ENCODE measurements at regions not wholly inside any gene's neighbourhood (a gene's known extent, or its start where the extent isn't known, plus 50 kb on each side); places are given as distances from the start of the nearest gene placed in this dataset.

- no CpG with 5 or more reads among the region's 13 CpGs for WGBS (ENCODE audit: extremely low coverage, insufficient coverage, insufficient read length)
- DNase-seq = no peak
- no peak overlapping the region for H4K8ac ChIP-seq (ENCODE audit: low read depth, low read length)
- H3K79me2 ChIP-seq (ENCODE audit: control insufficient read depth, insufficient read depth, low read length, poor library complexity) = no peaks in the 10 kb centered on the region
- H3K27me3 ChIP-seq (ENCODE audit: insufficient read depth, low read length) = no peaks in the 10 kb centered on the region
- no peak overlapping the region for H3K14ac ChIP-seq (ENCODE audit: low read length)
- H2BK120ac ChIP-seq (ENCODE audit: insufficient read depth, low read length, poor library complexity) = no peak overlapping the region
- H3K36me3 ChIP-seq (ENCODE audit: control insufficient read depth in 1 of 2, insufficient read depth in 2 of 2, low read length in 2 of 2) = no peaks in the 10 kb centered on the region
- H2AFZ ChIP-seq (ENCODE audit: insufficient read depth, low read length, poor library complexity) = no peak overlapping the region
- no peak overlapping the region for H2BK5ac ChIP-seq (ENCODE audit: low read depth, low read length, poor library complexity)
- H2BK12ac ChIP-seq (ENCODE audit: low read length) = no peak overlapping the region
- H2AK5ac ChIP-seq (ENCODE audit: low read length) = no peak overlapping the region
- peaks cover 2 to 6% of the 10 kb centered on the region in 2 experiments for H3K4me1 ChIP-seq (ENCODE audit: control insufficient read depth in 1 of 2, insufficient read depth in 2 of 2, low read length in 2 of 2)
- H3K18ac ChIP-seq (ENCODE audit: low read length) = no peak overlapping the region
- no peak overlapping the region for H3K4me2 ChIP-seq (ENCODE audit: low read length)
- no peak overlapping the region for H4K91ac ChIP-seq (ENCODE audit: low read depth, low read length)
- no peaks in the 10 kb centered on the region for H3K79me1 ChIP-seq (ENCODE audit: low read length)
- H3K27ac ChIP-seq (ENCODE audit: low read depth, low read length) = no peak overlapping the region
- no peak overlapping the region for H4K12ac ChIP-seq (ENCODE audit: low read depth, low read length)
- no peak overlapping the region for H3K4ac ChIP-seq (ENCODE audit: low read depth, low read length)
- H3K9ac ChIP-seq (ENCODE audit: low read length) = no peak overlapping the region
- H3K23ac ChIP-seq (ENCODE audit: low read length) = no peak overlapping the region
- no peak overlapping the region for H3K4me3 ChIP-seq (ENCODE audit: low read depth, low read length)
- peaks cover 3% of the 10 kb centered on the region for H3K9me3 ChIP-seq (ENCODE audit: insufficient read depth, low read depth, low read length)
These were observed 184.0 kb downstream of the BMP7 start for GRCh38 chr20:57082357-57082945.

GRCh38 chr20:57083072-57083471 lies 183.4 kb downstream of the BMP7 start:
- Histone ChIP-seq H2AK5ac (ENCODE audit: low read length) (no peak overlapping the region), H2AFZ (ENCODE audit: insufficient read depth, low read length, poor library complexity) (no peak overlapping the region), H3K27ac (ENCODE audit: low read depth, low read length) (no peak overlapping the region), H3K79me2 (ENCODE audit: control insufficient read depth, insufficient read depth, low read length, poor library complexity) (no peaks in the 10 kb centered on the region), H4K12ac (ENCODE audit: low read depth, low read length) (no peak overlapping the region), H3K9ac (ENCODE audit: low read length) (no peak overlapping the region), H3K36me3 (ENCODE audit: control insufficient read depth in 1 of 2, insufficient read depth in 2 of 2, low read length in 2 of 2) (no peaks in the 10 kb centered on the region), H4K91ac (ENCODE audit: low read depth, low read length) (no peak overlapping the region), H3K18ac (ENCODE audit: low read length) (no peak overlapping the region), H3K4me1 (ENCODE audit: control insufficient read depth in 1 of 2, insufficient read depth in 2 of 2, low read length in 2 of 2) (peaks cover 2 to 6% of the 10 kb centered on the region in 2 experiments), H3K79me1 (ENCODE audit: low read length) (no peaks in the 10 kb centered on the region), H3K4me2 (ENCODE audit: low read length) (no peak overlapping the region), H2BK12ac (ENCODE audit: low read length) (no peak overlapping the region), H3K27me3 (ENCODE audit: insufficient read depth, low read length) (no peaks in the 10 kb centered on the region), H2BK5ac (ENCODE audit: low read depth, low read length, poor library complexity) (no peak overlapping the region), H3K23ac (ENCODE audit: low read length) (no peak overlapping the region), H2BK120ac (ENCODE audit: insufficient read depth, low read length, poor library complexity) (no peak overlapping the region), H3K4me3 (ENCODE audit: low read depth, low read length) (no peak overlapping the region), H4K8ac (ENCODE audit: low read depth, low read length) (no peak overlapping the region), H3K4ac (ENCODE audit: low read depth, low read length) (no peak overlapping the region), H3K9me3 (ENCODE audit: insufficient read depth, low read depth, low read length) (peaks cover 3% of the 10 kb centered on the region), H3K14ac (ENCODE audit: low read length) (no peak overlapping the region)
- WGBS (ENCODE audit: extremely low coverage, insufficient coverage, insufficient read length) = no CpG with 5 or more reads among the region's 9 CpGs
- no peak for DNase-seq

DNA sequence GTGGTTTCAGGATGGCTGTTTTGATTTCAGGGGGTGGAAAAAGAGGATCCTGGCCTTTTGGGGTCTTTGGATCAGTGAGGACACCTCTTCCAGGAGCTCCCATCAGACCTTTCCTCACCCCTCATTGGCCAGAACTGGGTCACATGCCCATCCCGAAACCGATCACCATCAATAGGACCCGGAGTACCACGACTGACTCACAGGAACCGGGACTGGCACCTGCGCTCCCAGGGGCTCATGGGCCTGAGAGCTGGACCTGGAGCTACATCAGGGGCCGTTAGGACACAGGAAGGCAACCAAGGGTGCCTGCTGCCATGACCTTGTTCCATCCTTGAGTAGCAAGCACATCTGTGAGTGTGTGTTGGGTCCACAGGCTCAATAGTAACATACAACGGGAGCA lies 180.4 kb downstream of the BMP7 start:
- H4K8ac ChIP-seq (ENCODE audit: low read depth, low read length) = no peak overlapping the region
- H3K4me3 ChIP-seq (ENCODE audit: low read depth, low read length) = no peak overlapping the region
- H3K27ac ChIP-seq (ENCODE audit: low read depth, low read length) = no peak overlapping the region
- no peak overlapping the region for H2BK120ac ChIP-seq (ENCODE audit: insufficient read depth, low read length, poor library complexity)
- no peak overlapping the region for H4K12ac ChIP-seq (ENCODE audit: low read depth, low read length)
- H3K27me3 ChIP-seq (ENCODE audit: insufficient read depth, low read length) = no peaks in the 10 kb centered on the region
- DNase-seq = no peak
- H3K36me3 ChIP-seq (ENCODE audit: control insufficient read depth in 1 of 2, insufficient read depth in 2 of 2, low read length in 2 of 2) = no peaks in the 10 kb centered on the region
- H3K9me3 ChIP-seq (ENCODE audit: insufficient read depth, low read depth, low read length) = peaks cover 5% of the 10 kb centered on the region
- no peak overlapping the region for H3K18ac ChIP-seq (ENCODE audit: low read length)
- no peaks in the 10 kb centered on the region for H3K4me1 ChIP-seq (ENCODE audit: control insufficient read depth in 1 of 2, insufficient read depth in 2 of 2, low read length in 2 of 2)
- no peak overlapping the region for H2AFZ ChIP-seq (ENCODE audit: insufficient read depth, low read length, poor library complexity)
- H3K14ac ChIP-seq (ENCODE audit: low read length) = no peak overlapping the region
- H2BK12ac ChIP-seq (ENCODE audit: low read length) = no peak overlapping the region
- H3K79me2 ChIP-seq (ENCODE audit: control insufficient read depth, insufficient read depth, low read length, poor library complexity) = no peaks in the 10 kb centered on the region
- no CpG with 5 or more reads among the region's 8 CpGs for WGBS (ENCODE audit: extremely low coverage, insufficient coverage, insufficient read length)
- H2BK5ac ChIP-seq (ENCODE audit: low read depth, low read length, poor library complexity) = no peak overlapping the region
- no peak overlapping the region for H3K4ac ChIP-seq (ENCODE audit: low read depth, low read length)
- no peaks in the 10 kb centered on the region for H3K79me1 ChIP-seq (ENCODE audit: low read length)
- no peak overlapping the region for H3K23ac ChIP-seq (ENCODE audit: low read length)
- H3K9ac ChIP-seq (ENCODE audit: low read length) = no peak overlapping the region
- no peak overlapping the region for H3K4me2 ChIP-seq (ENCODE audit: low read length)
- H2AK5ac ChIP-seq (ENCODE audit: low read length) = no peak overlapping the region
- H4K91ac ChIP-seq (ENCODE audit: low read depth, low read length) = no peak overlapping the region

GRCh38 chr20:57087102-57087501 lies 179.3 kb downstream of the BMP7 start:
- Histone ChIP-seq H4K8ac (ENCODE audit: low read depth, low read length) (no peak overlapping the region), H3K9me3 (ENCODE audit: insufficient read depth, low read depth, low read length) (peaks cover 5% of the 10 kb centered on the region), H3K27ac (ENCODE audit: low read depth, low read length) (no peak overlapping the region), H2AK5ac (ENCODE audit: low read length) (no peak overlapping the region), H3K79me1 (ENCODE audit: low read length) (no peaks in the 10 kb centered on the region), H3K4ac (ENCODE audit: low read depth, low read length) (no peak overlapping the region), H2BK5ac (ENCODE audit: low read depth, low read length, poor library complexity) (no peak overlapping the region), H4K91ac (ENCODE audit: low read depth, low read length) (no peak overlapping the region), H3K18ac (ENCODE audit: low read length) (no peak overlapping the region), H2AFZ (ENCODE audit: insufficient read depth, low read length, poor library complexity) (no peak overlapping the region), H3K4me2 (ENCODE audit: low read length) (no peak overlapping the region), H3K36me3 (ENCODE audit: control insufficient read depth in 1 of 2, insufficient read depth in 2 of 2, low read length in 2 of 2) (no peaks in the 10 kb centered on the region), H3K9ac (ENCODE audit: low read length) (no peak overlapping the region), H3K4me1 (ENCODE audit: control insufficient read depth in 1 of 2, insufficient read depth in 2 of 2, low read length in 2 of 2) (no peaks in the 10 kb centered on the region), H3K27me3 (ENCODE audit: insufficient read depth, low read length) (no peaks in the 10 kb centered on the region), H3K23ac (ENCODE audit: low read length) (no peak overlapping the region), H2BK120ac (ENCODE audit: insufficient read depth, low read length, poor library complexity) (no peak overlapping the region), H3K4me3 (ENCODE audit: low read depth, low read length) (no peak overlapping the region), H4K12ac (ENCODE audit: low read depth, low read length) (no peak overlapping the region), H2BK12ac (ENCODE audit: low read length) (no peak overlapping the region), H3K79me2 (ENCODE audit: control insufficient read depth, insufficient read depth, low read length, poor library complexity) (no peaks in the 10 kb centered on the region), H3K14ac (ENCODE audit: low read length) (no peak overlapping the region)
- DNase-seq = peak in 1 of 2 donors; percentile 46
- WGBS (ENCODE audit: extremely low coverage, insufficient coverage, insufficient read length) = no CpG with 5 or more reads among the region's 16 CpGs
